Gastroesophageal sphincter (tissue), 4 donors: ENCODE measurements at regions not wholly inside any gene's neighbourhood (a gene's known extent, or its start where the extent isn't known, plus 50 kb on each side); places are given as distances from the start of the nearest gene placed in this dataset.

Source experiments
- ATAC-seq: fragments of 150-250 bp; one replicate; pipeline ENCODE4 v1.9.1; 2016; ENCODE audit warnings: mild to moderate bottlenecking, moderate library complexity
- H3K27ac ChIP-seq, 4 donors: fragments of 200-600 bp; sonication (generic) in 3 of 4; 1 replicate in 3 of 4; 2 replicates in 1 of 4; pipeline ENCODE4 v1.5.1; 2016 to 2019
- H3K27me3 ChIP-seq: fragments of 200-600 bp; sonication (generic); one replicate; pipeline ENCODE4 v1.5.1; 2019
- H3K36me3 ChIP-seq, 2 donors: fragments of 200-600 bp; sonication (generic); one replicate each; pipeline ENCODE4 v1.5.1; 2019; ENCODE audit warnings: control low read depth in 1 of 2
- H3K4me1 ChIP-seq, 3 donors: fragments of 200-600 bp; sonication (generic); 1 replicate in 2 of 3; 2 replicates in 1 of 3; pipeline ENCODE4 v1.5.1; 2016 to 2019; ENCODE audit warnings: control low read depth in 2 of 3
- H3K4me3 ChIP-seq, 2 donors: fragments of 200-600 bp; sonication (generic); one replicate each; pipeline ENCODE4 v1.5.1; 2019; ENCODE audit warnings: mild to moderate bottlenecking in 1 of 2, moderate library complexity in 1 of 2
- H3K9me3 ChIP-seq, 3 donors: fragments of 200-600 bp; sonication (generic); one replicate each; pipeline ENCODE4 v1.5.1; 2017 to 2019; ENCODE audit warnings: control low read depth in 2 of 3
- EP300 ChIP-seq: sonication (generic); formaldehyde crosslinking; IDR thresholded peaks from one replicate; pipeline ENCODE4 v1.6.1; 2017; ENCODE audit warnings: antibody characterized with exemption, mild to moderate bottlenecking
- POLR2A ChIP-seq, 2 donors: fragments of 450-650 bp; IDR thresholded peaks; one replicate each; pipeline ENCODE4 v1.6.1; 2017; ENCODE audit warnings: antibody characterized with exemption in 2 of 2, mild to moderate bottlenecking in 2 of 2, moderate library complexity in 1 of 2
- POLR2AphosphoS5 ChIP-seq: sonication (generic); formaldehyde crosslinking; IDR thresholded peaks from one replicate; pipeline ENCODE4 v1.6.1; 2017; ENCODE audit warnings: antibody characterized with exemption
- WGBS, 2 donors: methylation state at CpG; one replicate each; pipeline ENCODE4 v1.1.5; 2018; ENCODE audit warnings: low coverage in 1 of 2; 5-methylcytosine and 5-hydroxymethylcytosine counted together
- TF ChIP-seq, protein P1 (sequence below), 4 experiments: fragments of 200-600 bp in 2 of 4; fragments of 450-650 bp in 2 of 4; sonication (generic) in 1 of 4; IDR thresholded peaks; one replicate each; pipeline ENCODE4 v1.5.1; 2017 to 2019; ENCODE audit warnings: antibody characterized with exemption in 4 of 4, mild to moderate bottlenecking in 2 of 4, moderate library complexity in 2 of 4

DNA sequence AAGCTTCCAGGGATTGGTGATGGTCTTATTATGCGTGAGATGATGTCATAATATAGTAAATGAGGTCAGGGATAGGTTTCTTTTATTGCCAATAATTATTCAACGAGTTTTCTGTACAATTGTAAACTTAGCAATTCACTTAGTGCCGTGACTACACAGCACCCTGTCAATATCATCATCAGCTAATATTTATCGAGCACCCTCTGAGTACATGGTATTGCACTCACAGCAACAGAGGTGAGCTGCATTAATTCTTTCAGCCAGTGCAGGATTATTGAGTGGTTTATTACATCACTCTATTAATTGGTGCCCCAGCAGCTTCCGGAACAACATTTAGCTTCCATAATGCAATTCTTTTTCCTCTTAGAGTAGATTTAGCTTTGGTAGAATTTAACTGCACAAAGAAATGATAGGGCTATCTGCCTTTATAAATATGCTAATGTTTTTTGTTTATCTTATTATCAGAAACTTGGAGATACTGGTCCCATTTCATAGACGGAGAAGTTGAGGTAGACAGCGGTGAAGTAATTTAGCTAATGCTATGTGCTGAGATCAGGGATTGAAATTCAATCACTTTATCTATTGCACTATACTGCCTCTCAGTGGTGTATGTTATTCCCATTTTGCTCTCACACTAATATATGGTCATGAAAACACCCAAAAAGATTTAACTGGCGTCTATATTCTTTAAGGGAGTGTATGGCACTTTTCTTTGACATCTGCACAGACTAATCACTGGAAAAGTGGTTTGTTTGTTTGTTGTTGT, 726.1 kb upstream of the WWC1 start:
- Histone ChIP-seq H3K4me3 (no peak overlapping the region), H3K4me1 (no peaks in the 10 kb centered on the region), H3K27me3 (peaks cover 12% of the 10 kb centered on the region), H3K9me3 (no peaks in the 10 kb centered on the region), H3K27ac (no peak overlapping the region), H3K36me3 (no peaks in the 10 kb centered on the region)
- TF ChIP-seq POLR2A (IDR thresholded peaks at IDR 0.05) (no peak), EP300 (no peak), POLR2AphosphoS5 (no peak)
- TF ChIP-seq, protein P1, sequence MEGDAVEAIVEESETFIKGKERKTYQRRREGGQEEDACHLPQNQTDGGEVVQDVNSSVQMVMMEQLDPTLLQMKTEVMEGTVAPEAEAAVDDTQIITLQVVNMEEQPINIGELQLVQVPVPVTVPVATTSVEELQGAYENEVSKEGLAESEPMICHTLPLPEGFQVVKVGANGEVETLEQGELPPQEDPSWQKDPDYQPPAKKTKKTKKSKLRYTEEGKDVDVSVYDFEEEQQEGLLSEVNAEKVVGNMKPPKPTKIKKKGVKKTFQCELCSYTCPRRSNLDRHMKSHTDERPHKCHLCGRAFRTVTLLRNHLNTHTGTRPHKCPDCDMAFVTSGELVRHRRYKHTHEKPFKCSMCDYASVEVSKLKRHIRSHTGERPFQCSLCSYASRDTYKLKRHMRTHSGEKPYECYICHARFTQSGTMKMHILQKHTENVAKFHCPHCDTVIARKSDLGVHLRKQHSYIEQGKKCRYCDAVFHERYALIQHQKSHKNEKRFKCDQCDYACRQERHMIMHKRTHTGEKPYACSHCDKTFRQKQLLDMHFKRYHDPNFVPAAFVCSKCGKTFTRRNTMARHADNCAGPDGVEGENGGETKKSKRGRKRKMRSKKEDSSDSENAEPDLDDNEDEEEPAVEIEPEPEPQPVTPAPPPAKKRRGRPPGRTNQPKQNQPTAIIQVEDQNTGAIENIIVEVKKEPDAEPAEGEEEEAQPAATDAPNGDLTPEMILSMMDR (IDR thresholded peaks at IDR 0.05): no peak
- WGBS, 2 donors: 79 to 90% methylated on average over 8 of the region's 8 CpGs
- ATAC-seq: no peak

DNA sequence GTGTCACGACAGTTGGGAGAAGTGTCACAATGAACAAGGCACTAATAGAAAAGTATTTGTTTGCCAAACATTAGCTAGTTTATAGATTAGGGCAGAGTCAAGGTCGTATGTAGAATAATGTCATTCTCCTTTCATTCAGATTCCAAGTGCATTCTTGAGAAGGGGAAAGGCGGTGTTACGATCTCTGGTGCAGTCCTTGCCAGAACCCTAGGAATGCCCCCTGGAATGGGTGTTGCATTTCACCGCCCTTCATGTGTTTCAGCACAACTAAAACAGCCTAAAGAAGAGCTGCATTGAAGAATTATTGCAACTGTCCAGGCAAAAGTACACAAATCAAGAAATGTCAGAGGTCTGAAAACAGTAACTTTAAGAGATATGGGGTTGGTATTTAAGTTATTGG, 721.0 kb upstream of the WWC1 start:
- ATAC-seq: no peak
- no peak overlapping the region for H3K4me3 ChIP-seq
- no peaks in the 10 kb centered on the region for H3K9me3 ChIP-seq
- peaks cover 56% of the 10 kb centered on the region for H3K27me3 ChIP-seq
- TF ChIP-seq POLR2AphosphoS5 (no peak), POLR2A (IDR thresholded peaks at IDR 0.05) (no peak), EP300 (no peak)
- TF ChIP-seq, protein P1 (IDR thresholded peaks at IDR 0.05): no peak
- WGBS, 2 donors: 72 to 83% methylated on average over 4 to 5 of the region's 5 CpGs
- no peak overlapping the region for H3K27ac ChIP-seq
- no peaks in the 10 kb centered on the region for H3K36me3 ChIP-seq
- H3K4me1 ChIP-seq: peaks cover 0 to 16% (median 0%) of the 10 kb centered on the region in 3 donors

DNA sequence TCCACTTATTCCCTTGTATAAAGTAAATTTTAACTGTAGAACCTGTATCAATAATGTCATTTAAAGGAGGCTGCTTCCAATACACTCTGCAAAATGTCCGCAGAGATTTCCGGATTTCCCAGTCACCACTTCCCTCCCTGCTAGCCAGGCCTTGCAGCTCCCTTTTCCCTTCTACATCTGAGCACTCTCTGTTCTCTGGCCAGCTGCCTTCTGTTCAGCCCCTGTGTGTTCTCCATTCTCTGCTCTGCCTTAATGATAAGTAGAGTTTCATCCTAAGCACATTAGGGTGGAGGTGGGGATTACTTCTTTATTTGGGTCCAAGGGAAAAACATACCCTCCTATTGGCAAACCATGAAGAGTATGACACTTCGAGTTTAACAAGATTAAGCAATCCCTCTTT, 719.6 kb upstream of the WWC1 start:
- Histone ChIP-seq H3K36me3 (no peaks in the 10 kb centered on the region), H3K4me3 (no peak overlapping the region), H3K27me3 (peaks cover 70% of the 10 kb centered on the region), H3K9me3 (no peaks in the 10 kb centered on the region), H3K27ac (no peak overlapping the region), H3K4me1 (peaks cover 0 to 16% (median 0%) of the 10 kb centered on the region in 3 donors)
- 66 to 85% methylated on average over 2 to 3 of the region's 3 CpGs for WGBS, 2 donors
- no peak for ATAC-seq
- TF ChIP-seq, protein P1 (IDR thresholded peaks at IDR 0.05): no peak
- TF ChIP-seq POLR2A (IDR thresholded peaks at IDR 0.05): no peak
- TF ChIP-seq POLR2AphosphoS5: no peak
- TF ChIP-seq EP300: no peak

DNA sequence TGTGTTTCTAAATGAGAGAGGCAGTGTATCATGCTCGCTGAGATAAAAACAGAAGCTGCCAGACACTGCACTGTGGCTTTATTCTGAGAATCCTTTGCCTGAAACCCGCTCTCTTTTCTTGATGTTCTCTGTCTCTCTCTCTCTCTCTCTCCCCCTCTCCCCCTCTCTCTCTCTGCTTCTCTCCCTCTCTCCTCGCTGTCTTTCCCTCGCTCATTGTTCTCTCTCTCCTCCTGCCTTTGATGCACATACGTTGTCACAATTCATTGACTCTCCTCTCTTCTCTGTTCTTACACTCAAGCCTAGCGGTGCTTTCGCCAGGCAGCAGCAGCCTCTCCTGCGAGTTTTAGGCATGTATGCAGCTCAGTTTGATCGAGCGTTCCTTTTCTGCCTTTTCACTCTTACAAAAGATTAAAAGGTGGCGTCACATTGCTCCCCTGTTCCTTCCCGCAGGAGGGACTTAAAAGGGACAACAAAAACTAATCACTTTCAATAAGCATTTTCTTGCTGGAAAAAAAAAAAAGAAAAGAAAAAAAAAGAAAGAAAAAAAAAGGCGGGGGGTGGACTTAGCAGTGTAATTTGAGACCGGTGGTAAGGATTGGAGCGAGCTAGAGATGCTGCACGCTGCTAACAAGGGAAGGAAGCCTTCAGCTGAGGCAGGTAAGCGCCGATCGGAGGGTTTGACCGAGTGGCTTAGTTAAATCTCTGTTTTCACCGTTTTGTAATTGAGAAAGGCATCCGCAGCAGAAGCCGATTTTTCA, 717.9 kb upstream of the WWC1 start:
- 1 to 2% methylated on average over 16 to 21 of the region's 23 CpGs for WGBS, 2 donors
- no peaks in the 10 kb centered on the region for H3K9me3 ChIP-seq
- no peaks in the 10 kb centered on the region for H3K36me3 ChIP-seq
- TF ChIP-seq, protein P1 (IDR thresholded peaks at IDR 0.05): no peak
- TF ChIP-seq POLR2AphosphoS5: no peak
- TF ChIP-seq EP300: no peak
- no peak overlapping the region for H3K27ac ChIP-seq
- H3K27me3 ChIP-seq: peaks cover 87% of the 10 kb centered on the region
- H3K4me3 ChIP-seq: peak overlapping the region in 1 of 2 donors; percentile 31
- peaks cover 0 to 16% (median 0%) of the 10 kb centered on the region in 3 donors for H3K4me1 ChIP-seq
- ATAC-seq: no peak
